Body of pancreas (tissue), 4 donors: ENCODE measurements at regions not wholly inside any gene's neighbourhood (a gene's known extent, or its start where the extent isn't known, plus 50 kb on each side); places are given as distances from the start of the nearest gene placed in this dataset.

Experiments
- CTCF ChIP-seq, 7 experiments: fragments of 450-650 bp in 4 of 7; fragments of 200-600 bp in 3 of 7; sonication (generic) in 3 of 7; IDR thresholded peaks; one replicate each; pipeline ENCODE4 v1.5.1; 2016 to 2019; ENCODE audit warnings: antibody characterized with exemption in 7 of 7
- POLR2A ChIP-seq, 3 donors: fragments of 450-650 bp; IDR thresholded peaks; one replicate each; pipeline ENCODE4 v1.6.1; 2016; ENCODE audit warnings: antibody characterized with exemption in 3 of 3, mild to moderate bottlenecking in 2 of 3

DNA sequence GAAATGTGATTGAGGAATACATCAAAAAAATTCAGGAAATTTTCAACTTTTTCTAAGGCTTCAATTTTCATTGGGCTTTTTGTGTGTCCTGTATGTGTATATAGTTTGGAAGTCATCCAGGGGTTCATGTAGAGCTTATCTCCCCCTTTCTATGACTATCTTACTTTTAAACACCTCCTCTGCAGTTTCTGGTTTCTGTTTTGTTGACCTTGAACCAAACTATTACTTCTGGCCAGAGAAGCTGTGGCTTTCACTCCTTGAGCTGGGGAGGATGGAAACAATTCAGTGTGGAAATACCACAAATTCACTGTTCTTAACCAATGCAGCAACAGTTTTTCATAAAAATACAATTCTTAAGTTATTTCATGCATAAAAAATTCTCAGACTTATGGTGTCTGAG is 613.2 kb upstream of the SEL1L start:
- TF ChIP-seq CTCF (IDR thresholded peaks at IDR 0.05) (no peak), POLR2A (IDR thresholded peaks at IDR 0.05) (no peak)
